Gastrocnemius medialis (tissue), 4 donors: ENCODE measurements at regions not wholly inside any gene's neighbourhood (a gene's known extent, or its start where the extent isn't known, plus 50 kb on each side); places are given as distances from the start of the nearest gene placed in this dataset.

Experiments used
- CTCF ChIP-seq, 5 experiments: fragments of 450-650 bp in 3 of 5; fragments of 200-600 bp in 2 of 5; sonication (generic) in 2 of 5; IDR thresholded peaks in 4 of 5; conservative IDR thresholded peaks in 1 of 5; 1 replicate in 4 of 5; 2 replicates in 1 of 5; pipeline ENCODE4 v1.5.1; 2016 to 2019; ENCODE audit warnings: antibody characterized with exemption in 5 of 5, mild to moderate bottlenecking in 3 of 5, moderate library complexity in 3 of 5
- POLR2A ChIP-seq, 2 donors: fragments of 450-650 bp; IDR thresholded peaks; one replicate each; pipeline ENCODE4 v1.6.1; 2017; ENCODE audit warnings: antibody characterized with exemption in 2 of 2, mild to moderate bottlenecking in 2 of 2, moderate library complexity in 2 of 2

GRCh38 chr1:59241909-59242308 is 55.0 kb upstream of the FGGY start:
- TF ChIP-seq CTCF (IDR thresholded peaks at IDR 0.05 in 4 of 5, conservative IDR thresholded peaks at IDR 0.05 in 1 of 5) (no peak), POLR2A (IDR thresholded peaks at IDR 0.05) (no peak)
